Neuronal stem cell (in vitro differentiated cells): ENCODE measurements at regions not wholly inside any gene's neighbourhood (a gene's known extent, or its start where the extent isn't known, plus 50 kb on each side); places are given as distances from the start of the nearest gene placed in this dataset.

Experiments used
- DNase-seq: peaks from one replicate; pipeline ENCODE4 v3.0.0-alpha.2; 2013; ENCODE audit warnings: low spot score
- H2AFZ ChIP-seq: one replicate; pipeline ENCODE4 v1.6.1; 2013; ENCODE audit warnings: mild to moderate bottlenecking, low read length, inconsistent platforms
- H2AK5ac ChIP-seq: 2 replicates; pipeline ENCODE4 v1.6.1; 2013; ENCODE audit warnings: low read depth, mild to moderate bottlenecking, inconsistent platforms, low read length, moderate library complexity, mixed read lengths
- H2BK120ac ChIP-seq: 2 replicates; pipeline ENCODE4 v1.6.1; 2013; ENCODE audit warnings: low read depth, mild to moderate bottlenecking, inconsistent platforms, low read length, moderate library complexity, mixed read lengths
- H2BK12ac ChIP-seq: one replicate; pipeline ENCODE4 v1.6.1; 2013; ENCODE audit warnings: low read length, inconsistent platforms
- H2BK15ac ChIP-seq: 2 replicates; pipeline ENCODE4 v1.6.1; 2013; ENCODE audit warnings: mild to moderate bottlenecking, low read length, inconsistent platforms, mixed read lengths
- H2BK5ac ChIP-seq: one replicate; pipeline ENCODE4 v1.6.1; 2013; ENCODE audit warnings: inconsistent platforms, mild to moderate bottlenecking, low read length, moderate library complexity
- H3K14ac ChIP-seq: one replicate; pipeline ENCODE4 v1.6.1; 2013; ENCODE audit warnings: low read length, inconsistent platforms
- H3K18ac ChIP-seq: 2 replicates; pipeline ENCODE4 v1.6.1; 2013; ENCODE audit warnings: low read length, inconsistent platforms
- H3K23ac ChIP-seq: 2 replicates; pipeline ENCODE4 v1.6.1; 2013; ENCODE audit warnings: low read depth, mild to moderate bottlenecking, mixed read lengths, low read length, inconsistent platforms; ENCODE audit not compliant: poor library complexity
- H3K27ac ChIP-seq: replicated peaks from 3 replicates; pipeline ENCODE4 v1.5.1; 2013; ENCODE audit warnings: low read length, inconsistent platforms
- H3K27me3 ChIP-seq, 3 experiments: 2 replicates each; pipeline ENCODE4 v1.6.1; 2013; ENCODE audit warnings: low read length in 3 of 3, mild to moderate bottlenecking in 2 of 3, inconsistent platforms in 1 of 3, low read depth in 1 of 3, mixed read lengths in 1 of 3, moderate library complexity in 1 of 3; ENCODE audit not compliant: control insufficient read depth in 3 of 3, insufficient read depth in 3 of 3
- H3K36me3 ChIP-seq, 2 donors: replicated peaks in 1 of 2; 2 replicates each; pipeline ENCODE4 v1.6.1; 2013; ENCODE audit warnings: low read length in 2 of 2; ENCODE audit not compliant: control insufficient read depth in 2 of 2, insufficient read depth in 2 of 2
- H3K4ac ChIP-seq: 2 replicates; pipeline ENCODE4 v1.6.1; 2013; ENCODE audit warnings: inconsistent platforms, mild to moderate bottlenecking, low read length, moderate library complexity
- H3K4me1 ChIP-seq, 2 donors: 1 replicate in 1 of 2; 2 replicates in 1 of 2; pipeline ENCODE4 v1.6.1; 2013; ENCODE audit warnings: low read length in 2 of 2, low read depth in 1 of 2; ENCODE audit not compliant: control insufficient read depth in 2 of 2, insufficient read depth in 1 of 2
- H3K4me2 ChIP-seq: one replicate; pipeline ENCODE4 v1.6.1; 2013; ENCODE audit warnings: mild to moderate bottlenecking, low read length, inconsistent platforms; ENCODE audit not compliant: insufficient read depth, poor library complexity, severe bottlenecking
- H3K4me3 ChIP-seq, 2 donors: 2 replicates each; pipeline ENCODE4 v1.5.1; 2013; ENCODE audit warnings: low read length in 2 of 2, mild to moderate bottlenecking in 2 of 2, inconsistent platforms in 1 of 2, moderate library complexity in 1 of 2
- H3K79me1 ChIP-seq: one replicate; pipeline ENCODE4 v1.6.1; 2013; ENCODE audit warnings: low read depth, mild to moderate bottlenecking, inconsistent platforms, low read length, moderate library complexity
- H3K9ac ChIP-seq: one replicate; pipeline ENCODE4 v1.6.1; 2013; ENCODE audit warnings: mild to moderate bottlenecking, low read depth, low read length, inconsistent platforms; ENCODE audit not compliant: poor library complexity
- H3K9me3 ChIP-seq, 2 donors: replicated peaks in 1 of 2; 2 replicates each; pipeline versions ENCODE3 to v1.6.1; 2013; ENCODE audit warnings: low read length in 2 of 2, mild to moderate bottlenecking in 2 of 2, inconsistent platforms in 1 of 2, low read depth in 1 of 2, mixed read lengths in 1 of 2, moderate library complexity in 1 of 2; ENCODE audit not compliant: control insufficient read depth in 2 of 2, insufficient read depth in 1 of 2
- H4K8ac ChIP-seq: one replicate; pipeline ENCODE4 v1.6.1; 2013; ENCODE audit warnings: low read depth, mild to moderate bottlenecking, inconsistent platforms, low read length, moderate library complexity
- H4K91ac ChIP-seq: one replicate; pipeline ENCODE4 v1.6.1; 2013; ENCODE audit warnings: low read length, low read depth, mild to moderate bottlenecking, inconsistent platforms; ENCODE audit not compliant: poor library complexity
- WGBS, 2 donors: extraction: QIAGEN DNeasy Blood & Tissue Kit; methylation state at CpG; one replicate each; pipeline ENCODE4 v1.1.7; 2013; ENCODE audit warnings: missing lambda C conversion rate in 2 of 2, mixed read lengths in 1 of 2; ENCODE audit not compliant: insufficient read length in 2 of 2, insufficient replicate concordance in 1 of 2; ENCODE audit errors: extremely low coverage in 2 of 2; 5-methylcytosine and 5-hydroxymethylcytosine counted together

DNA sequence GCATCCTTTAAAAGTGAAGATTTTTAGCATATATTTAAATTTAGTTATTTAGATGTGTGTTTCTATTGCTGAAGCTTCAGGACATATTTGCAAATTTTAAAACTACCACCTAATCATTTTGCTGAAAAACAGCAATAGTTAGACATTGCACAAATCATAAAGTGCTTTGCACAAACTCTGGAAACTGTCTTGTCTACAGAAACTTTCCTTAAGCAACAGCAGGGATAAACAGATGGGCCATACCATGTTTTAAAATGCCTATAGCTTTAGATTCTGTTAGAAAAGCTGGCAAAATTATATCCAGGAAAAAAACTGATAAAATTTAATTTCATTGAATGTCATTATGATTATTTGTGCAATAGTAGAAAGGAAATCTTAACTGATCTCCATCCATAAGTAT is 1313.9 kb upstream of the ACVR2A start:
- Histone ChIP-seq H3K79me1 (no peaks in the 10 kb centered on the region), H3K4me2 (no peak overlapping the region), H2BK120ac (no peak overlapping the region), H3K4me3 (no peak overlapping the region), H3K27ac (no peak overlapping the region), H3K36me3 (no peaks in the 10 kb centered on the region), H2AK5ac (no peak overlapping the region), H3K9me3 (no peaks in the 10 kb centered on the region), H3K4ac (no peak overlapping the region), H2BK5ac (no peak overlapping the region), H3K23ac (no peak overlapping the region), H4K8ac (no peak overlapping the region), H2BK15ac (no peak overlapping the region), H3K18ac (no peak overlapping the region), H4K91ac (no peak overlapping the region), H3K9ac (no peak overlapping the region), H2AFZ (no peak overlapping the region), H3K4me1 (no peaks in the 10 kb centered on the region), H3K27me3 (no peaks in the 10 kb centered on the region), H3K14ac (no peak overlapping the region), H2BK12ac (no peak overlapping the region)
- no peak for DNase-seq

DNA sequence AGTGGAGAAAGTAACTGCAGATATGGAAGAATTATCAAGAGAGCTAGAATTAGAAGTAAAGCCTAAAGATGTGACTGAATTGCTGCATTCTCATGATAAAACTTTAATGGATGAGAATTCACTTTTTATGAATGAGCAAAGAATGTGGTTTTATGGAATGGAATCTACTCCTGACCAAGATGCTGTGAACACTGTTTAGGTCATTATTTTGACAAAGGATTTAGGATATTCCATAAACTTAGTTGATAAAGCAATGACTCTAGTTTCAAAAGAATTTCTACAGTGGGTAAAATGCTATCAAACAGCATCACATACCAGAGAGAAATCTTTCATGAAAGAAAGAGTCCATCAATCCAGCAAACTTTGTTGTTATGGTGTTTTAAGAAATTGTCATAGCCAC is 1317.7 kb upstream of the ACVR2A start:
- H2BK5ac ChIP-seq, result no peak overlapping the region
- H3K18ac ChIP-seq, result no peak overlapping the region
- no peak for DNase-seq
- no peaks in the 10 kb centered on the region for H3K4me1 ChIP-seq
- no peak overlapping the region for H2BK12ac ChIP-seq
- H2BK15ac ChIP-seq, result no peak overlapping the region
- H3K4me2 ChIP-seq, result no peak overlapping the region
- no peak overlapping the region for H4K8ac ChIP-seq
- H3K14ac ChIP-seq, result no peak overlapping the region
- H3K23ac ChIP-seq, result no peak overlapping the region
- no peak overlapping the region for H2AK5ac ChIP-seq
- H3K27me3 ChIP-seq, result no peaks in the 10 kb centered on the region
- H3K4me3 ChIP-seq, result no peak overlapping the region
- no peak overlapping the region for H2BK120ac ChIP-seq
- no peak overlapping the region for H3K4ac ChIP-seq
- no peak overlapping the region for H4K91ac ChIP-seq
- H2AFZ ChIP-seq, result no peak overlapping the region
- no peak overlapping the region for H3K27ac ChIP-seq
- no peaks in the 10 kb centered on the region for H3K9me3 ChIP-seq
- no peaks in the 10 kb centered on the region for H3K79me1 ChIP-seq
- no peak overlapping the region for H3K9ac ChIP-seq
- no peaks in the 10 kb centered on the region for H3K36me3 ChIP-seq

DNA sequence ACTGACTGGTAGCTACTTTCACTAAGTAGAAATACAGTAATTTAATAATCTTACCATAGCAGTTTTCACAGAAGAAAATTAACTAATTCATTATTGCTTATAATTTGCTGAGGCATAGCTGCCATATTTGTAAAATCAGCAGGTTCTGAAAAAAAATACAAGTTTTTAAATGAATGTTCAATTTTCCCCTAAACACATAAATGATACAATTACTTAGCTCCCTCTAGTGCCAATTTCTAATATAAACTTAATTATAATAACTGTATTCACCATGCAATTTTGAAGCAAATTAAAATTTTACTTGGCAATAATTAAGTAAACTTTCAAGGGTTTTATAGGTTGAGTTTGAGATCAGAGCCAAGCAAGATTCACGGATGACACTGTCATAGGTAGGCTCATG is 1321.6 kb upstream of the ACVR2A start:
- Histone ChIP-seq H3K4me2 (no peak overlapping the region), H3K79me1 (no peaks in the 10 kb centered on the region), H2AFZ (no peak overlapping the region), H2BK120ac (no peak overlapping the region), H3K14ac (no peak overlapping the region), H3K23ac (no peak overlapping the region), H3K27ac (no peak overlapping the region), H2BK5ac (no peak overlapping the region), H2BK15ac (no peak overlapping the region), H3K9ac (no peak overlapping the region), H3K4me3 (no peak overlapping the region), H2AK5ac (no peak overlapping the region), H3K4ac (no peak overlapping the region), H4K91ac (no peak overlapping the region), H2BK12ac (no peak overlapping the region), H3K27me3 (no peaks in the 10 kb centered on the region), H3K36me3 (no peaks in the 10 kb centered on the region), H3K18ac (no peak overlapping the region), H3K9me3 (no peaks in the 10 kb centered on the region), H4K8ac (no peak overlapping the region), H3K4me1 (no peaks in the 10 kb centered on the region)
- WGBS, 2 donors, result no CpG with 5 or more reads among the region's 1 CpG
- DNase-seq, result no peak

DNA sequence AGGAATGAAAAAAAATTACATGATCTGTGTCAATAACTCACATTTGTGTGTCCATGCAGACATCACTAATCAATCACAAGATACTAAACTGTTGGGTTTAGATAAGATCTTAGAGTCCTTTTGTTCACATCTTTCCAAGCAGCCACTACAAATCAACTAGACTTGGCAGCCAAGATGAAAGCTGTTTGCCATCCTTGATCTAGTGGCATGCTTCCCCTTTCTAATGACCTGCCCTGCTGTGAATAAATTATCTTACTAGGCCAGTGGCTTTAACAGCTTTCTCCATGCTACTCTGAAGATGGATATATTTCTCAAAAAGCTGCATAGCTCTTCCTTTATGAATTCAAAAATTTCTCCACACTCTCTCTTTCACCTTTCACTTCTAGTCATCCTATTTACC is 1338.0 kb upstream of the ACVR2A start:
- no peaks in the 10 kb centered on the region for H3K27me3 ChIP-seq
- no peaks in the 10 kb centered on the region for H3K36me3 ChIP-seq
- H2BK120ac ChIP-seq, result no peak overlapping the region
- H3K4ac ChIP-seq, result no peak overlapping the region
- H3K14ac ChIP-seq, result no peak overlapping the region
- no peak overlapping the region for H4K91ac ChIP-seq
- H3K9me3 ChIP-seq, result no peaks in the 10 kb centered on the region
- DNase-seq, result no peak
- no peak overlapping the region for H2AFZ ChIP-seq
- no peak overlapping the region for H3K9ac ChIP-seq
- no peak overlapping the region for H4K8ac ChIP-seq
- no peak overlapping the region for H3K27ac ChIP-seq
- no peaks in the 10 kb centered on the region for H3K4me1 ChIP-seq
- H3K4me2 ChIP-seq, result no peak overlapping the region
- no peak overlapping the region for H2AK5ac ChIP-seq
- no peak overlapping the region for H3K23ac ChIP-seq
- H2BK12ac ChIP-seq, result no peak overlapping the region
- no peak overlapping the region for H3K18ac ChIP-seq
- H2BK15ac ChIP-seq, result no peak overlapping the region
- H2BK5ac ChIP-seq, result no peak overlapping the region
- no peak overlapping the region for H3K4me3 ChIP-seq
- H3K79me1 ChIP-seq, result no peaks in the 10 kb centered on the region
